IPS-20b (cell line): ENCODE measurements at regions not wholly inside any gene's neighbourhood (a gene's known extent, or its start where the extent isn't known, plus 50 kb on each side); places are given as distances from the start of the nearest gene placed in this dataset.

Source experiments
- H3K27ac ChIP-seq: one replicate; pipeline ENCODE4 v1.5.1; 2013; ENCODE audit warnings: low read length
- H3K27me3 ChIP-seq: 2 replicates; pipeline ENCODE4 v1.6.1; 2013; ENCODE audit warnings: mild to moderate bottlenecking, low read length, inconsistent platforms; ENCODE audit not compliant: insufficient read depth
- H3K36me3 ChIP-seq: 2 replicates; pipeline ENCODE4 v1.6.1; 2013; ENCODE audit warnings: low read depth, mild to moderate bottlenecking, inconsistent platforms, low read length, moderate library complexity; ENCODE audit not compliant: insufficient read depth
- H3K4me1 ChIP-seq: 2 replicates; pipeline ENCODE4 v1.6.1; 2013; ENCODE audit warnings: mild to moderate bottlenecking, control low read depth, inconsistent platforms, low read length, moderate library complexity; ENCODE audit not compliant: insufficient read depth
- H3K4me3 ChIP-seq: 2 replicates; pipeline ENCODE4 v1.5.1; 2013; ENCODE audit warnings: mild to moderate bottlenecking, low read length, inconsistent platforms
- H3K9ac ChIP-seq: 2 replicates; pipeline ENCODE4 v1.6.1; 2013; ENCODE audit warnings: low read depth, mild to moderate bottlenecking, inconsistent platforms, low read length, moderate library complexity
- H3K9me3 ChIP-seq: 2 replicates; pipeline ENCODE4 v1.6.1; 2013; ENCODE audit warnings: mild to moderate bottlenecking, low read depth, low read length, inconsistent platforms; ENCODE audit not compliant: insufficient read depth

- H3K4me1 ChIP-seq: no peaks in the 10 kb centered on the region
- no peak overlapping the region for H3K9ac ChIP-seq
- H3K9me3 ChIP-seq: no peaks in the 10 kb centered on the region
- H3K4me3 ChIP-seq: no peak overlapping the region
- H3K27me3 ChIP-seq: no peaks in the 10 kb centered on the region; the same call in 1 of the 2 replicates
- no peak overlapping the region for H3K27ac ChIP-seq
- no peaks in the 10 kb centered on the region for H3K36me3 ChIP-seq
These were observed 280.9 kb upstream of the TNRC6C start for GRCh38 chr17:77677630-77678029.

- no peaks in the 10 kb centered on the region for H3K9me3 ChIP-seq
- H3K9ac ChIP-seq: no peak overlapping the region
- H3K4me1 ChIP-seq: peaks cover 3% of the 10 kb centered on the region; the same call in 1 of the 2 replicates
- H3K27ac ChIP-seq: no peak overlapping the region
- no peak overlapping the region for H3K4me3 ChIP-seq
- no peaks in the 10 kb centered on the region; the same call in 1 of the 2 replicates for H3K27me3 ChIP-seq
- H3K36me3 ChIP-seq: no peaks in the 10 kb centered on the region
These were observed 278.9 kb upstream of the TNRC6C start for GRCh38 chr17:77679589-77679988.

- Histone ChIP-seq H3K27me3 (no peaks in the 10 kb centered on the region; the same call in 1 of the 2 replicates), H3K27ac (no peak overlapping the region), H3K9ac (no peak overlapping the region), H3K4me1 (peaks cover 12% of the 10 kb centered on the region; the same call in 1 of the 2 replicates), H3K4me3 (no peak overlapping the region), H3K36me3 (no peaks in the 10 kb centered on the region), H3K9me3 (no peaks in the 10 kb centered on the region)
These were observed 276.6 kb upstream of the TNRC6C start for GRCh38 chr17:77681861-77682260.

- no peaks in the 10 kb centered on the region for H3K36me3 ChIP-seq
- H3K4me1 ChIP-seq: peaks cover 12% of the 10 kb centered on the region; the same call in 1 of the 2 replicates
- no peaks in the 10 kb centered on the region for H3K27me3 ChIP-seq
- H3K9me3 ChIP-seq: no peaks in the 10 kb centered on the region
- no peak overlapping the region for H3K9ac ChIP-seq
- no peak overlapping the region for H3K4me3 ChIP-seq
- H3K27ac ChIP-seq: no peak overlapping the region
These were observed 273.4 kb upstream of the TNRC6C start for GRCh38 chr17:77684803-77685798.

- Histone ChIP-seq H3K9me3 (no peaks in the 10 kb centered on the region), H3K4me1 (peaks cover 12% of the 10 kb centered on the region; the same call in 1 of the 2 replicates), H3K27me3 (no peaks in the 10 kb centered on the region), H3K4me3 (no peak overlapping the region), H3K27ac (no peak overlapping the region), H3K36me3 (no peaks in the 10 kb centered on the region), H3K9ac (no peak overlapping the region)
These were observed 272.5 kb upstream of the TNRC6C start for GRCh38 chr17:77685881-77686486.

GRCh38 chr17:77686903-77687302 is 271.6 kb upstream of the TNRC6C start:
- no peak overlapping the region for H3K4me3 ChIP-seq
- peaks cover 5% of the 10 kb centered on the region; the same call in 1 of the 2 replicates for H3K27me3 ChIP-seq
- H3K36me3 ChIP-seq: no peaks in the 10 kb centered on the region
- H3K9me3 ChIP-seq: no peaks in the 10 kb centered on the region
- no peak overlapping the region for H3K9ac ChIP-seq
- H3K4me1 ChIP-seq: peaks cover 12% of the 10 kb centered on the region; the same call in 1 of the 2 replicates
- no peak overlapping the region for H3K27ac ChIP-seq

- Histone ChIP-seq H3K27me3 (peaks cover 5% of the 10 kb centered on the region; the same call in 1 of the 2 replicates), H3K4me1 (peaks cover 12% of the 10 kb centered on the region; the same call in 1 of the 2 replicates), H3K36me3 (no peaks in the 10 kb centered on the region), H3K9me3 (no peaks in the 10 kb centered on the region), H3K4me3 (no peak overlapping the region), H3K27ac (no peak overlapping the region), H3K9ac (no peak overlapping the region)
These were observed 271.1 kb upstream of the TNRC6C start for GRCh38 chr17:77687417-77687816.

GRCh38 chr17:77687921-77688320 is 270.6 kb upstream of the TNRC6C start:
- no peak overlapping the region for H3K9ac ChIP-seq
- no peak overlapping the region for H3K4me3 ChIP-seq
- peaks cover 12% of the 10 kb centered on the region; the same call in 1 of the 2 replicates for H3K4me1 ChIP-seq
- no peak overlapping the region for H3K27ac ChIP-seq
- H3K9me3 ChIP-seq: no peaks in the 10 kb centered on the region
- H3K27me3 ChIP-seq: peaks cover 6% of the 10 kb centered on the region
- H3K36me3 ChIP-seq: no peaks in the 10 kb centered on the region

- H3K4me1 ChIP-seq: peaks cover 12% of the 10 kb centered on the region; the same call in 1 of the 2 replicates
- no peak overlapping the region for H3K4me3 ChIP-seq
- no peak overlapping the region for H3K9ac ChIP-seq
- H3K9me3 ChIP-seq: no peaks in the 10 kb centered on the region
- H3K36me3 ChIP-seq: no peaks in the 10 kb centered on the region
- peaks cover 11% of the 10 kb centered on the region for H3K27me3 ChIP-seq
- no peak overlapping the region for H3K27ac ChIP-seq
These were observed 270.1 kb upstream of the TNRC6C start for GRCh38 chr17:77688369-77688768.

- H3K4me3 ChIP-seq: no peak overlapping the region
These were observed 268.0 kb upstream of the TNRC6C start for GRCh38 chr17:77690271-77691161.

More at GRCh38 chr17:77690271-77691161, 268.0 kb upstream of the TNRC6C start:
- H3K4me1 ChIP-seq: peaks cover 2% of the 10 kb centered on the region; the same call in 1 of the 2 replicates
- peaks cover 32% of the 10 kb centered on the region for H3K27me3 ChIP-seq
- no peaks in the 10 kb centered on the region for H3K36me3 ChIP-seq
- no peak overlapping the region for H3K9ac ChIP-seq
- H3K9me3 ChIP-seq: no peaks in the 10 kb centered on the region
- H3K27ac ChIP-seq: no peak overlapping the region
